ENCODE measurements at regions not wholly inside any gene's neighbourhood (a gene's known extent, or its start where the extent isn't known, plus 50 kb on each side); places are given as distances from the start of the nearest gene placed in this dataset.

DNA sequence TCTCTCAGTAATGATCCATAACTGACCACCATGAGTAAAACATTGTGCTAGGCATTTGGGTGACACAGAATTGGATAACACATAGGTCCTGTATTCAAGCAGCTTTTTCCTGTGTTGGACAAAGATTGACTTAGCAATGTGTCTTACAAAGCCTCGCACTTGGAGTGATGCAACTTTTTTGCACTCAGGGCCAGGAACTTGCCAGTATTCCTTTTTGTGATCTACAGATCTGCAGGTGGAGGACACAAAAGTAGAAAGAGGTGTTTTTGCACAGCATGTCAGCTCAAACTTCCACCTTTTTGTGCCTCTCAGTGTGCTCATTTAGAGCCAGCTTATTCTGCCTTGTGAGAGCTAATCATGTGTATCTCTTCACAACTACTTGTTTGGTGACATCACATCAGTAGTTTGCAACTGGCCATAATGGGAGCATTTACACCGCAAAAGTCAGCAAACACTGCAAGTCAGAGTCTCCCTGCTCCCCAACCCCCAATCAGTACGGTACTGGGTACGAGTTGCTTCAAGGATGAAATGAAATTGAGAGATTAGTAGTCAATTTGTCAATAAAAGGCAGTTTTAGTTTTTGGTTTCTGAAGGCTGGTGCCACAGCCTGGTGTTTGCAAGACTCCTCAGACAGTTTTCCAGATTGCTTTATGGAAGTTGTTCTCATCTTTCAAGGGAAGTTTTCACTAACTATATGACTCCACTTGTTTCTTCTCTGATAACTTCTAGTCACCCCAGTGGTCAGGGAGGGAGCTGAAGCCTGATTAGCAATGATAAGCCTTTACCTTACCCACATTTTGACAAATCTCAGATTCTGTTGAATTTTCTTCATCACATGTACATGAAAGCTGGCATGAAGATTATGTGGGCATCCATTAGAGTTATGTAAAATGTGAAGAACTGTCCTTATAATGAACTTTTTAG, 149.1 kb downstream of the PDCD6IP start:
- TF ChIP-seq, protein P1, sequence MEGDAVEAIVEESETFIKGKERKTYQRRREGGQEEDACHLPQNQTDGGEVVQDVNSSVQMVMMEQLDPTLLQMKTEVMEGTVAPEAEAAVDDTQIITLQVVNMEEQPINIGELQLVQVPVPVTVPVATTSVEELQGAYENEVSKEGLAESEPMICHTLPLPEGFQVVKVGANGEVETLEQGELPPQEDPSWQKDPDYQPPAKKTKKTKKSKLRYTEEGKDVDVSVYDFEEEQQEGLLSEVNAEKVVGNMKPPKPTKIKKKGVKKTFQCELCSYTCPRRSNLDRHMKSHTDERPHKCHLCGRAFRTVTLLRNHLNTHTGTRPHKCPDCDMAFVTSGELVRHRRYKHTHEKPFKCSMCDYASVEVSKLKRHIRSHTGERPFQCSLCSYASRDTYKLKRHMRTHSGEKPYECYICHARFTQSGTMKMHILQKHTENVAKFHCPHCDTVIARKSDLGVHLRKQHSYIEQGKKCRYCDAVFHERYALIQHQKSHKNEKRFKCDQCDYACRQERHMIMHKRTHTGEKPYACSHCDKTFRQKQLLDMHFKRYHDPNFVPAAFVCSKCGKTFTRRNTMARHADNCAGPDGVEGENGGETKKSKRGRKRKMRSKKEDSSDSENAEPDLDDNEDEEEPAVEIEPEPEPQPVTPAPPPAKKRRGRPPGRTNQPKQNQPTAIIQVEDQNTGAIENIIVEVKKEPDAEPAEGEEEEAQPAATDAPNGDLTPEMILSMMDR (IDR thresholded peaks at IDR 0.05) = no peak
- TF ChIP-seq POLR2A (IDR thresholded peaks at IDR 0.05) = no peak
